Bronchial epithelial cell (primary cell): ENCODE measurements at regions not wholly inside any gene's neighbourhood (a gene's known extent, or its start where the extent isn't known, plus 50 kb on each side); places are given as distances from the start of the nearest gene placed in this dataset.

Experiments
- DNase-seq: peaks from one replicate; pipeline ENCODE4 v3.0.0-alpha.2; 2010; ENCODE audit warnings: low read depth
- FAIRE-seq: peaks from 2 replicates; lab custom pipeline; 2011; peaks lifted over from hg19 to GRCh38; lab: Jason Lieb, UNC
- H3K27me3 ChIP-seq: 2 replicates; pipeline ENCODE4 v1.5.1; 2011; ENCODE audit warnings: low read length; ENCODE audit not compliant: control insufficient read depth, insufficient read depth
- H3K36me3 ChIP-seq: 2 replicates; pipeline ENCODE4 v1.5.1; 2011; ENCODE audit warnings: low read length; ENCODE audit not compliant: control insufficient read depth, insufficient read depth
- H3K4me3 ChIP-seq: 2 replicates; pipeline ENCODE4 v1.5.1; 2011; ENCODE audit warnings: mild to moderate bottlenecking, low read depth, low read length, control low read depth
- CTCF ChIP-seq: IDR thresholded peaks from 2 replicates; pipeline ENCODE4 v1.5.1; 2011; ENCODE audit warnings: mild to moderate bottlenecking, moderate library complexity, low read length, control low read depth, inconsistent platforms; ENCODE audit not compliant: insufficient read depth, severe bottlenecking

- Histone ChIP-seq H3K27me3 (no peaks in the 10 kb centered on the region), H3K4me3 (no peak overlapping the region), H3K36me3 (no peaks in the 10 kb centered on the region)
- DNase-seq (no peak), FAIRE-seq (no peak)
- TF ChIP-seq CTCF = no peak
Observed at GRCh38 chr5:88489364-88489763, 220.7 kb upstream of the TMEM161B start.

- DNase-seq = no peak
- Histone ChIP-seq H3K36me3 (no peaks in the 10 kb centered on the region), H3K4me3 (no peak overlapping the region), H3K27me3 (no peaks in the 10 kb centered on the region)
- no peak for TF ChIP-seq CTCF
- FAIRE-seq = no peak
Observed at GRCh38 chr5:88488561-88488960, 219.9 kb upstream of the TMEM161B start.

- FAIRE-seq (no peak), DNase-seq (no peak)
- no peak for TF ChIP-seq CTCF
- H3K4me3 ChIP-seq = no peak overlapping the region
- H3K36me3 ChIP-seq = no peaks in the 10 kb centered on the region
- no peaks in the 10 kb centered on the region for H3K27me3 ChIP-seq
Observed at GRCh38 chr5:88488130-88488529, 219.5 kb upstream of the TMEM161B start.

GRCh38 chr5:88487066-88487465 lies 218.4 kb upstream of the TMEM161B start:
- FAIRE-seq (no peak), DNase-seq (no peak)

GRCh38 chr5:88486431-88486830 lies 217.8 kb upstream of the TMEM161B start:
- Histone ChIP-seq H3K36me3 (no peaks in the 10 kb centered on the region), H3K27me3 (no peaks in the 10 kb centered on the region), H3K4me3 (no peak overlapping the region)
- no peak for TF ChIP-seq CTCF
- DNase-seq (no peak), FAIRE-seq (no peak)

More at GRCh38 chr5:88487066-88487465, 218.4 kb upstream of the TMEM161B start:
- TF ChIP-seq CTCF = no peak
- Histone ChIP-seq H3K4me3 (no peak overlapping the region), H3K27me3 (no peaks in the 10 kb centered on the region), H3K36me3 (no peaks in the 10 kb centered on the region)

GRCh38 chr5:88485531-88485930 lies 216.9 kb upstream of the TMEM161B start:
- no peak for FAIRE-seq
- Histone ChIP-seq H3K36me3 (no peaks in the 10 kb centered on the region), H3K27me3 (no peaks in the 10 kb centered on the region), H3K4me3 (no peak overlapping the region)
- no peak for DNase-seq
- TF ChIP-seq CTCF = no peak
